ENCODE measurements at regions not wholly inside any gene's neighbourhood (a gene's known extent, or its start where the extent isn't known, plus 50 kb on each side); places are given as distances from the start of the nearest gene placed in this dataset.

DNA sequence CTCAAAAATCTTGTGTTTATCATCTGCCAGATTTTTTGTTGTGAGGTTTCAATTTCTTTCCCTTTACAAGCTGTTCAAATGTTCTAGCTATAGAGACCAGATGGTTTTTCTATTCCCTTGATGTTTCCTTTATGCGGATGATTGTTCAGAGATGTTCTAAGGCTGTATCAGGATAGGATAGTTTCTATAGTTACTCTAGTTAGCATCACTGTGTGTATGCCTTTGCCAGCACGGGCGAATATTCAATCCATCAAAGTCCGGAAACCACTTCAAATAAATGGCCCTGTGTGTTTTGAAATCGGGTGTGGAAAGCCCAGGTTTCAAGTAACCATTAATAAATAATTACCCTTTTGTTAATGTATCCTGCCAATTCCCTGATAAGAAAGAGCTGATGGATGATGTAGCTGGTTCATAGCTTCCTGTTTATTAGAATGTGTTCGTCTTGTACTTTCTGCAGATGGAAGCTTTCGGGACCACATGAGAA, 149.8 kb upstream of the PRKCQ start:
- H3K36me3 ChIP-seq (ENCODE audit: insufficient read depth, low read length) = no peaks in the 10 kb centered on the region
- no peaks in the 10 kb centered on the region for H3K9me3 ChIP-seq (ENCODE audit: low read depth, low read length)
- H3K4me2 ChIP-seq (ENCODE audit: insufficient read depth, low read length) = no peak overlapping the region
- TF ChIP-seq, protein P1, sequence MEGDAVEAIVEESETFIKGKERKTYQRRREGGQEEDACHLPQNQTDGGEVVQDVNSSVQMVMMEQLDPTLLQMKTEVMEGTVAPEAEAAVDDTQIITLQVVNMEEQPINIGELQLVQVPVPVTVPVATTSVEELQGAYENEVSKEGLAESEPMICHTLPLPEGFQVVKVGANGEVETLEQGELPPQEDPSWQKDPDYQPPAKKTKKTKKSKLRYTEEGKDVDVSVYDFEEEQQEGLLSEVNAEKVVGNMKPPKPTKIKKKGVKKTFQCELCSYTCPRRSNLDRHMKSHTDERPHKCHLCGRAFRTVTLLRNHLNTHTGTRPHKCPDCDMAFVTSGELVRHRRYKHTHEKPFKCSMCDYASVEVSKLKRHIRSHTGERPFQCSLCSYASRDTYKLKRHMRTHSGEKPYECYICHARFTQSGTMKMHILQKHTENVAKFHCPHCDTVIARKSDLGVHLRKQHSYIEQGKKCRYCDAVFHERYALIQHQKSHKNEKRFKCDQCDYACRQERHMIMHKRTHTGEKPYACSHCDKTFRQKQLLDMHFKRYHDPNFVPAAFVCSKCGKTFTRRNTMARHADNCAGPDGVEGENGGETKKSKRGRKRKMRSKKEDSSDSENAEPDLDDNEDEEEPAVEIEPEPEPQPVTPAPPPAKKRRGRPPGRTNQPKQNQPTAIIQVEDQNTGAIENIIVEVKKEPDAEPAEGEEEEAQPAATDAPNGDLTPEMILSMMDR (IDR thresholded peaks at IDR 0.05; ENCODE audit: extremely low read depth, low read depth, low read length) = no peak
- H3K4me1 ChIP-seq (ENCODE audit: insufficient read depth, low read length) = no peaks in the 10 kb centered on the region
- DNase-seq (ENCODE audit: insufficient read length, low spot score, missing footprints) = no peak
- H2AFZ ChIP-seq (ENCODE audit: low read length) = no peak overlapping the region
- H3K27me3 ChIP-seq (ENCODE audit: insufficient read depth, low read length) = peaks cover 3% of the 10 kb centered on the region
- no peaks in the 10 kb centered on the region for H3K79me2 ChIP-seq (ENCODE audit: insufficient read depth, low read length)
- no peaks in the 10 kb centered on the region for H4K20me1 ChIP-seq (ENCODE audit: insufficient read depth, low read length)
- no peak overlapping the region for H3K27ac ChIP-seq (ENCODE audit: low read depth, low read length)
- no peak overlapping the region for H3K4me3 ChIP-seq (ENCODE audit: insufficient read depth, low read length)

- H3K4me3 ChIP-seq (ENCODE audit: insufficient read depth, low read length) = no peak overlapping the region
- H3K36me3 ChIP-seq (ENCODE audit: insufficient read depth, low read length) = no peaks in the 10 kb centered on the region
- H3K9me3 ChIP-seq (ENCODE audit: low read depth, low read length) = no peaks in the 10 kb centered on the region
- no peak overlapping the region for H2AFZ ChIP-seq (ENCODE audit: low read length)
- TF ChIP-seq, protein P1 (IDR thresholded peaks at IDR 0.05; ENCODE audit: extremely low read depth, low read depth, low read length) = no peak
- H3K4me2 ChIP-seq (ENCODE audit: insufficient read depth, low read length) = no peak overlapping the region
- H3K4me1 ChIP-seq (ENCODE audit: insufficient read depth, low read length) = no peaks in the 10 kb centered on the region
- no peak overlapping the region for H3K27ac ChIP-seq (ENCODE audit: low read depth, low read length)
- no peaks in the 10 kb centered on the region for H4K20me1 ChIP-seq (ENCODE audit: insufficient read depth, low read length)
- no peak for DNase-seq (ENCODE audit: insufficient read length, low spot score, missing footprints)
- H3K27me3 ChIP-seq (ENCODE audit: insufficient read depth, low read length) = peaks cover 2% of the 10 kb centered on the region
- no peaks in the 10 kb centered on the region for H3K79me2 ChIP-seq (ENCODE audit: insufficient read depth, low read length)
These were observed 149.1 kb upstream of the PRKCQ start for GRCh38 chr10:6729071-6729774.

DNA sequence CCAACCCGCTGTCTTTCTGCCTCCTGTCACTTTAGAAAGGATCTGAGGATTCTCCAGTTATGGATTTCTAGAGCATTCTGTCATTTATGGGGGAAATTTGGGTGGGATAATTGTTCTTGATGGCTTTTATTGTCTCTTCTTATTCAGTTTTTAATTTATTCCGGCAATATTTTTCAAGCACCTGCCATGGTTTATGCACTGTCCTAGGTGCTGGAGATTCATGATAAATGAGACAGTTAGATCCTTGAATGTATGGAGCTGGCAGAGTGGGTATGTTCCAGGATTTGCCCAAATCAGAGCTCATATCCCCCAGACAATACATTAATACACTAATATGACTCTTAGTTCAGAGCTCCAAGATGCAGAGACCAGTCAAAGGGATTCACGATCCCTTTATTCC, 146.8 kb upstream of the PRKCQ start:
- H3K27ac ChIP-seq (ENCODE audit: low read depth, low read length) = no peak overlapping the region
- peaks cover 7% of the 10 kb centered on the region for H3K4me1 ChIP-seq (ENCODE audit: insufficient read depth, low read length)
- no peaks in the 10 kb centered on the region for H3K36me3 ChIP-seq (ENCODE audit: insufficient read depth, low read length)
- TF ChIP-seq, protein P1 (IDR thresholded peaks at IDR 0.05; ENCODE audit: extremely low read depth, low read depth, low read length) = no peak
- no peaks in the 10 kb centered on the region for H4K20me1 ChIP-seq (ENCODE audit: insufficient read depth, low read length)
- no peak overlapping the region for H2AFZ ChIP-seq (ENCODE audit: low read length)
- no peak overlapping the region for H3K4me2 ChIP-seq (ENCODE audit: insufficient read depth, low read length)
- H3K27me3 ChIP-seq (ENCODE audit: insufficient read depth, low read length) = no peaks in the 10 kb centered on the region
- no peak for DNase-seq (ENCODE audit: insufficient read length, low spot score, missing footprints)
- H3K79me2 ChIP-seq (ENCODE audit: insufficient read depth, low read length) = no peaks in the 10 kb centered on the region
- H3K9me3 ChIP-seq (ENCODE audit: low read depth, low read length) = no peaks in the 10 kb centered on the region
- H3K4me3 ChIP-seq (ENCODE audit: insufficient read depth, low read length) = no peak overlapping the region

GRCh38 chr10:6722616-6723004, 142.5 kb upstream of the PRKCQ start:
- Histone ChIP-seq H3K36me3 (ENCODE audit: insufficient read depth, low read length) (no peaks in the 10 kb centered on the region), H3K9me3 (ENCODE audit: low read depth, low read length) (no peaks in the 10 kb centered on the region), H3K79me2 (ENCODE audit: insufficient read depth, low read length) (no peaks in the 10 kb centered on the region), H3K4me1 (ENCODE audit: insufficient read depth, low read length) (peaks cover 15% of the 10 kb centered on the region), H3K4me3 (ENCODE audit: insufficient read depth, low read length) (no peak overlapping the region), H3K27ac (ENCODE audit: low read depth, low read length) (peak overlapping the region; percentile 90), H4K20me1 (ENCODE audit: insufficient read depth, low read length) (no peaks in the 10 kb centered on the region), H3K4me2 (ENCODE audit: insufficient read depth, low read length) (peak overlapping the region; percentile 68), H3K27me3 (ENCODE audit: insufficient read depth, low read length) (no peaks in the 10 kb centered on the region), H2AFZ (ENCODE audit: low read length) (no peak overlapping the region)
- no peak for DNase-seq (ENCODE audit: insufficient read length, low spot score, missing footprints)
- TF ChIP-seq, protein P1 (IDR thresholded peaks at IDR 0.05; ENCODE audit: extremely low read depth, low read depth, low read length) = no peak

Data from osteoblast (primary cell).